CD1c-positive myeloid dendritic cell (primary cell): ENCODE measurements at regions not wholly inside any gene's neighbourhood (a gene's known extent, or its start where the extent isn't known, plus 50 kb on each side); places are given as distances from the start of the nearest gene placed in this dataset.
"Not testable (repeated sequence)": the region's sequence is repeated elsewhere in the genome, so short reads cannot be mapped to it uniquely, and the experiment has no call there.

Experiments
- DNase-seq: peaks from one replicate; pipeline ENCODE4 v3.0.0-alpha.2; 2016; ENCODE audit errors: extremely low spot score

GRCh38 chr6:80544976-80545722 lies 438.7 kb downstream of the BCKDHB start:
- no peak for DNase-seq

GRCh38 chr6:80544555-80544954 lies 438.1 kb downstream of the BCKDHB start:
- no peak for DNase-seq

GRCh38 chr6:80543598-80544222 lies 437.2 kb downstream of the BCKDHB start:
- no peak for DNase-seq

GRCh38 chr6:80543151-80543550 lies 436.7 kb downstream of the BCKDHB start:
- DNase-seq: no peak

GRCh38 chr6:80541886-80542285 lies 435.4 kb downstream of the BCKDHB start:
- no peak for DNase-seq

- no peak for DNase-seq
These were observed 434.7 kb downstream of the BCKDHB start for GRCh38 chr6:80541181-80541580.

GRCh38 chr6:80540700-80541099 lies 434.2 kb downstream of the BCKDHB start:
- DNase-seq: no peak

- no peak for DNase-seq
These were observed 430.9 kb downstream of the BCKDHB start for GRCh38 chr6:80537118-80537972.

GRCh38 chr6:80535914-80536565 lies 429.6 kb downstream of the BCKDHB start:
- DNase-seq: no peak

- no peak for DNase-seq
These were observed 425.5 kb downstream of the BCKDHB start for GRCh38 chr6:80531681-80532619.

- DNase-seq: no peak
These were observed 423.6 kb downstream of the BCKDHB start for GRCh38 chr6:80530103-80530502.

- DNase-seq: no peak
These were observed 421.6 kb downstream of the BCKDHB start for GRCh38 chr6:80528115-80528514.

GRCh38 chr6:80527552-80528052 lies 421.1 kb downstream of the BCKDHB start:
- DNase-seq: no peak

- no peak for DNase-seq
These were observed 417.1 kb downstream of the BCKDHB start for GRCh38 chr6:80523531-80523997.

GRCh38 chr6:80523010-80523409 lies 416.5 kb downstream of the BCKDHB start:
- no peak for DNase-seq

GRCh38 chr6:80522576-80522975 lies 416.1 kb downstream of the BCKDHB start:
- no peak for DNase-seq

GRCh38 chr6:80519811-80520594 lies 413.5 kb downstream of the BCKDHB start:
- DNase-seq: no peak

GRCh38 chr6:80517525-80517924 lies 411.1 kb downstream of the BCKDHB start:
- DNase-seq: no peak

GRCh38 chr6:80510521-80510920 lies 404.1 kb downstream of the BCKDHB start:
- DNase-seq: not testable (repeated sequence)
